H9 (cell line): ENCODE measurements at regions not wholly inside any gene's neighbourhood (a gene's known extent, or its start where the extent isn't known, plus 50 kb on each side); places are given as distances from the start of the nearest gene placed in this dataset.

Source experiments
- DNase-seq: peaks from one replicate; pipeline ENCODE4 v3.0.0-alpha.2; 2017
- H2AFZ ChIP-seq: one replicate; pipeline ENCODE4 v1.6.1; 2013; ENCODE audit warnings: mild to moderate bottlenecking, low read length, control low read depth, moderate library complexity
- H2AK5ac ChIP-seq: 2 replicates; pipeline ENCODE4 v1.6.1; 2013; ENCODE audit warnings: low read length, control low read depth, mixed read lengths; ENCODE audit not compliant: insufficient read length
- H2BK120ac ChIP-seq: one replicate; pipeline ENCODE4 v1.6.1; 2013; ENCODE audit warnings: low read depth, mild to moderate bottlenecking, low read length, control low read depth, inconsistent platforms; ENCODE audit not compliant: poor library complexity, severe bottlenecking
- H2BK12ac ChIP-seq: 2 replicates; pipeline ENCODE4 v1.6.1; 2013; ENCODE audit warnings: low read length, control low read depth, mixed read lengths, low read depth; ENCODE audit not compliant: insufficient read length
- H2BK15ac ChIP-seq: 2 replicates; pipeline ENCODE4 v1.6.1; 2013; ENCODE audit warnings: low read depth, low read length, control low read depth
- H2BK20ac ChIP-seq: one replicate; pipeline ENCODE4 v1.6.1; 2013; ENCODE audit warnings: low read depth, mild to moderate bottlenecking, low read length, control low read depth, inconsistent platforms; ENCODE audit not compliant: poor library complexity, severe bottlenecking
- H2BK5ac ChIP-seq: 2 replicates; pipeline ENCODE4 v1.6.1; 2013; ENCODE audit warnings: low read length, control low read depth, mixed read lengths; ENCODE audit not compliant: insufficient read length
- H3K14ac ChIP-seq: 2 replicates; pipeline ENCODE4 v1.6.1; 2013; ENCODE audit warnings: low read length, control low read depth; ENCODE audit not compliant: insufficient read depth
- H3K18ac ChIP-seq: 2 replicates; pipeline ENCODE4 v1.6.1; 2013; ENCODE audit warnings: low read depth, mild to moderate bottlenecking, mixed read lengths, low read length, control low read depth; ENCODE audit not compliant: insufficient read length
- H3K23ac ChIP-seq: 2 replicates; pipeline ENCODE4 v1.6.1; 2013; ENCODE audit warnings: low read length, control low read depth, mixed read lengths, low read depth; ENCODE audit not compliant: insufficient read length
- H3K23me2 ChIP-seq: 2 replicates; pipeline ENCODE4 v1.6.1; 2013; ENCODE audit warnings: low read depth, mild to moderate bottlenecking, mixed read lengths, low read length, control low read depth; ENCODE audit not compliant: insufficient read length, poor library complexity, severe bottlenecking
- H3K27ac ChIP-seq: 2 replicates; pipeline ENCODE4 v1.5.1; 2013; ENCODE audit warnings: low read length, control low read depth, mixed read lengths, low read depth; ENCODE audit not compliant: insufficient read length
- H3K27me3 ChIP-seq: 2 replicates; pipeline ENCODE4 v1.6.1; 2013; ENCODE audit warnings: low read length, control low read depth, inconsistent platforms; ENCODE audit not compliant: insufficient read depth
- H3K4ac ChIP-seq: 2 replicates; pipeline ENCODE4 v1.6.1; 2013; ENCODE audit warnings: low read depth, mild to moderate bottlenecking, control low read depth, inconsistent platforms, low read length, moderate library complexity
- H3K4me1 ChIP-seq: 2 replicates; pipeline ENCODE4 v1.6.1; 2013; ENCODE audit warnings: low read length, control low read depth, inconsistent platforms; ENCODE audit not compliant: insufficient read depth
- H3K4me2 ChIP-seq: 2 replicates; pipeline ENCODE4 v1.6.1; 2013; ENCODE audit warnings: low read length, control low read depth, mixed read lengths; ENCODE audit not compliant: insufficient read length, insufficient read depth
- H3K56ac ChIP-seq: 2 replicates; pipeline ENCODE4 v1.6.1; 2013; ENCODE audit warnings: low read depth, mild to moderate bottlenecking, mixed read lengths, low read length, control low read depth; ENCODE audit not compliant: insufficient read length
- H3K79me1 ChIP-seq: 2 replicates; pipeline ENCODE4 v1.6.1; 2013; ENCODE audit warnings: low read depth, mild to moderate bottlenecking, moderate library complexity, low read length, control low read depth, inconsistent platforms; ENCODE audit not compliant: insufficient read depth, poor library complexity, severe bottlenecking
- H3K79me2 ChIP-seq: 2 replicates; pipeline ENCODE4 v1.6.1; 2013; ENCODE audit warnings: low read length, control low read depth, inconsistent platforms; ENCODE audit not compliant: insufficient read depth
- H3K9ac ChIP-seq: 2 replicates; pipeline ENCODE4 v1.6.1; 2013; ENCODE audit warnings: low read length, control low read depth, mixed read lengths; ENCODE audit not compliant: insufficient read length; ENCODE audit errors: extremely low read depth
- H3K9me3 ChIP-seq: one replicate; pipeline ENCODE4 v1.6.1; 2013; ENCODE audit warnings: low read depth, low read length, inconsistent platforms; ENCODE audit not compliant: control insufficient read depth
- H3T11ph ChIP-seq: one replicate; pipeline ENCODE4 v1.6.1; 2013; ENCODE audit warnings: mild to moderate bottlenecking, low read length, control low read depth, inconsistent platforms
- H4K20me1 ChIP-seq: one replicate; pipeline ENCODE4 v1.6.1; 2013; ENCODE audit not compliant: control insufficient read depth, insufficient read length, insufficient read depth
- H4K5ac ChIP-seq: 2 replicates; pipeline ENCODE4 v1.6.1; 2013; ENCODE audit warnings: low read depth, mild to moderate bottlenecking, mixed read lengths, low read length, control low read depth; ENCODE audit not compliant: insufficient read length
- H4K8ac ChIP-seq: replicated peaks from 2 replicates; pipeline ENCODE4 v1.6.1; 2013; ENCODE audit warnings: low read length, control low read depth, mixed read lengths, low read depth; ENCODE audit not compliant: insufficient read length
- H4K91ac ChIP-seq: 2 replicates; pipeline ENCODE4 v1.6.1; 2013; ENCODE audit warnings: low read depth, mild to moderate bottlenecking, moderate library complexity, mixed read lengths, low read length, control low read depth; ENCODE audit not compliant: insufficient read length
- H3K27ac Mint-ChIP-seq, 3 experiments: 2 replicates in 2 of 3; 3 replicates in 1 of 3; pipeline ENCODE4 v1.8.0; 2020 to 2021; ENCODE audit warnings: mixed read lengths in 3 of 3, mild to moderate bottlenecking in 1 of 3, moderate library complexity in 1 of 3
- H3K27me3 Mint-ChIP-seq: 2 replicates; pipeline ENCODE4 v1.8.0; 2021; ENCODE audit warnings: low read depth, mild to moderate bottlenecking, moderate library complexity, mixed read lengths
- H3K36me3 Mint-ChIP-seq, 3 experiments: 2 replicates in 2 of 3; 3 replicates in 1 of 3; pipeline ENCODE4 v1.8.0; 2020 to 2021; ENCODE audit warnings: low read depth in 3 of 3, mixed read lengths in 3 of 3; ENCODE audit not compliant: insufficient read depth in 1 of 3
- H3K4me1 Mint-ChIP-seq, 2 experiments: 2 replicates each; pipeline ENCODE4 v1.8.0; 2020; ENCODE audit warnings: mixed read lengths in 2 of 2
- H3K4me3 Mint-ChIP-seq, 2 experiments: 2 replicates in 1 of 2; 3 replicates in 1 of 2; pipeline ENCODE4 v1.8.0; 2020 to 2021; ENCODE audit warnings: mild to moderate bottlenecking in 2 of 2, mixed read lengths in 2 of 2, moderate library complexity in 1 of 2
- H3K9me3 Mint-ChIP-seq, 2 experiments: 2 replicates in 1 of 2; 3 replicates in 1 of 2; pipeline ENCODE4 v1.8.0; 2020; ENCODE audit warnings: mild to moderate bottlenecking in 2 of 2, mixed read lengths in 2 of 2, moderate library complexity in 1 of 2
- WGBS: extraction: QIAGEN DNeasy Blood & Tissue Kit; methylation state at CpG from one replicate; pipeline ENCODE4 v1.1.7; 2013; ENCODE audit warnings: missing lambda C conversion rate, low lambda C conversion rate, mixed read lengths; ENCODE audit not compliant: insufficient read length; ENCODE audit errors: extremely low coverage; 5-methylcytosine and 5-hydroxymethylcytosine counted together
- TF ChIP-seq, protein P1 (sequence below): fragments of 200-600 bp; sonication (generic); conservative IDR thresholded peaks from 3 replicates; pipeline ENCODE4 v1.8.0; 2021; ENCODE audit warnings: antibody characterized with exemption, mild to moderate bottlenecking

DNA sequence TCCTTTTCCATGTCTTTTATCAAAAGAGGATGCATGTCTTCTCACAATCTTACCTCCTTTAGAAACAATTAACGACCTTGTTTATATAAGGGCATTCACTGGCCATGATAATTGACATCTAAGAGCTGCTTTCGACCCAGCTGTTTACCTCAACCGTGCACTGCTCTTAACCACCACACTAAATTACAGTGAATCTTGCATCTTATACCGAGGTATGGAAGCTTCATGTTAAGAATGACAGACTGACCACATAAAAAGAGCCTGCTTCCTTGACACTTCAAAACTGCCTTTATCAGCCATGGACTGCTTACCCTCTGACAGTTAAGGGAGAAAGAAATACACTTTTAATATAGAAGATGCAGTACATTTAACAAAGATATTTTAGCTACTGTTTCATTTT lies 301.7 kb upstream of the LYPLAL1 start:
- H3K4me2 ChIP-seq = no peak overlapping the region
- H3K9ac ChIP-seq = no peak overlapping the region
- H3K27me3 ChIP-seq = no peaks in the 10 kb centered on the region
- H4K5ac ChIP-seq = no peak overlapping the region
- H3K79me2 ChIP-seq = no peaks in the 10 kb centered on the region
- H4K91ac ChIP-seq = no peak overlapping the region
- no peak overlapping the region for H2BK120ac ChIP-seq
- Mint-ChIP-seq H3K4me1 (no peaks in the 10 kb centered on the region), H3K9me3 (no peaks in the 10 kb centered on the region), H3K36me3 (no peaks in the 10 kb centered on the region), H3K27me3 (no peaks in the 10 kb centered on the region), H3K27ac (no peak overlapping the region), H3K4me3 (no peak overlapping the region)
- H3K79me1 ChIP-seq = no peaks in the 10 kb centered on the region
- H3K4ac ChIP-seq = no peak overlapping the region
- no peaks in the 10 kb centered on the region for H3K4me1 ChIP-seq
- no peak overlapping the region for H4K8ac ChIP-seq
- no peaks in the 10 kb centered on the region for H3K23me2 ChIP-seq
- no CpG with 5 or more reads among the region's 4 CpGs for WGBS
- no peak overlapping the region for H2AK5ac ChIP-seq
- H3K9me3 ChIP-seq = no peaks in the 10 kb centered on the region
- TF ChIP-seq, protein P1, sequence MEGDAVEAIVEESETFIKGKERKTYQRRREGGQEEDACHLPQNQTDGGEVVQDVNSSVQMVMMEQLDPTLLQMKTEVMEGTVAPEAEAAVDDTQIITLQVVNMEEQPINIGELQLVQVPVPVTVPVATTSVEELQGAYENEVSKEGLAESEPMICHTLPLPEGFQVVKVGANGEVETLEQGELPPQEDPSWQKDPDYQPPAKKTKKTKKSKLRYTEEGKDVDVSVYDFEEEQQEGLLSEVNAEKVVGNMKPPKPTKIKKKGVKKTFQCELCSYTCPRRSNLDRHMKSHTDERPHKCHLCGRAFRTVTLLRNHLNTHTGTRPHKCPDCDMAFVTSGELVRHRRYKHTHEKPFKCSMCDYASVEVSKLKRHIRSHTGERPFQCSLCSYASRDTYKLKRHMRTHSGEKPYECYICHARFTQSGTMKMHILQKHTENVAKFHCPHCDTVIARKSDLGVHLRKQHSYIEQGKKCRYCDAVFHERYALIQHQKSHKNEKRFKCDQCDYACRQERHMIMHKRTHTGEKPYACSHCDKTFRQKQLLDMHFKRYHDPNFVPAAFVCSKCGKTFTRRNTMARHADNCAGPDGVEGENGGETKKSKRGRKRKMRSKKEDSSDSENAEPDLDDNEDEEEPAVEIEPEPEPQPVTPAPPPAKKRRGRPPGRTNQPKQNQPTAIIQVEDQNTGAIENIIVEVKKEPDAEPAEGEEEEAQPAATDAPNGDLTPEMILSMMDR = no peak
- H3K56ac ChIP-seq = no peak overlapping the region
- no peak overlapping the region for H3K27ac ChIP-seq
- H2BK20ac ChIP-seq = no peak overlapping the region
- H3K23ac ChIP-seq = no peak overlapping the region
- H2BK15ac ChIP-seq = no peak overlapping the region
- H3T11ph ChIP-seq = no peak overlapping the region
- no peak for DNase-seq
- no peak overlapping the region for H3K14ac ChIP-seq
- H2AFZ ChIP-seq = no peak overlapping the region
- H3K18ac ChIP-seq = no peak overlapping the region
- H2BK5ac ChIP-seq = no peak overlapping the region
- H4K20me1 ChIP-seq = no peaks in the 10 kb centered on the region
- no peak overlapping the region for H2BK12ac ChIP-seq
